SHP77 treated with DMSO at 0.1 percent for 48 hours (cell line): ENCODE measurements at regions not wholly inside any gene's neighbourhood (a gene's known extent, or its start where the extent isn't known, plus 50 kb on each side); places are given as distances from the start of the nearest gene placed in this dataset.
"Not testable (repeated sequence)": the region's sequence is repeated elsewhere in the genome, so short reads cannot be mapped to it uniquely, and the experiment has no call there.

Experiments
- DNase-seq: peaks from one replicate; lab custom pipeline; 2025; lab: John Stamatoyannopoulos, UW

- no peak for DNase-seq
Measured at GRCh38 chr1:199220031-199220430, 581.2 kb downstream of the PTPRC start.

- DNase-seq = no peak
Measured at GRCh38 chr1:199221371-199222150, 582.7 kb downstream of the PTPRC start.

GRCh38 chr1:199223936-199224335 is 585.1 kb downstream of the PTPRC start:
- DNase-seq = no peak

GRCh38 chr1:199226163-199226562 is 587.3 kb downstream of the PTPRC start:
- no peak for DNase-seq

- DNase-seq = no peak
Measured at GRCh38 chr1:199242147-199242546, 603.3 kb downstream of the PTPRC start.

GRCh38 chr1:199242601-199243000 is 603.8 kb downstream of the PTPRC start:
- DNase-seq = no peak

GRCh38 chr1:199243423-199244061 is 604.7 kb downstream of the PTPRC start:
- peak; percentile 14 for DNase-seq

- DNase-seq = no peak
Measured at GRCh38 chr1:199245946-199246345, 607.1 kb downstream of the PTPRC start.

- DNase-seq = no peak
Measured at GRCh38 chr1:199246716-199247115, 607.9 kb downstream of the PTPRC start.

- no peak for DNase-seq
Measured at GRCh38 chr1:199247891-199248290, 609.1 kb downstream of the PTPRC start.

- DNase-seq = not testable (repeated sequence)
Measured at GRCh38 chr1:199254040-199254439, 615.2 kb downstream of the PTPRC start.

GRCh38 chr1:199261328-199261727 is 622.5 kb downstream of the PTPRC start:
- no peak for DNase-seq

GRCh38 chr1:199264283-199264682 is 625.4 kb downstream of the PTPRC start:
- no peak for DNase-seq

- no peak for DNase-seq
Measured at GRCh38 chr1:199264911-199265310, 626.1 kb downstream of the PTPRC start.

- DNase-seq = no peak
Measured at GRCh38 chr1:199265319-199265718, 626.5 kb downstream of the PTPRC start.

GRCh38 chr1:199269241-199269640 is 630.4 kb downstream of the PTPRC start:
- DNase-seq = no peak

- DNase-seq = no peak
Measured at GRCh38 chr1:199272139-199272544, 633.3 kb downstream of the PTPRC start.

GRCh38 chr1:199272628-199273086 is 633.8 kb downstream of the PTPRC start:
- DNase-seq = no peak

- no peak for DNase-seq
Measured at GRCh38 chr1:199273837-199274379, 635.1 kb downstream of the PTPRC start.

- no peak for DNase-seq
Measured at GRCh38 chr1:199279067-199279466, 640.2 kb downstream of the PTPRC start.

GRCh38 chr1:199279872-199280645 is 641.2 kb downstream of the PTPRC start:
- DNase-seq = no peak

- DNase-seq = no peak
Measured at GRCh38 chr1:199282751-199283305, 644.0 kb downstream of the PTPRC start.
